OCI-M1 (cell line): ENCODE measurements at regions not wholly inside any gene's neighbourhood (a gene's known extent, or its start where the extent isn't known, plus 50 kb on each side); places are given as distances from the start of the nearest gene placed in this dataset.
"Not testable (repeated sequence)": the region's sequence is repeated elsewhere in the genome, so short reads cannot be mapped to it uniquely, and the experiment has no call there.

ENCODE experiments used
- DNase-seq: peaks from one replicate; lab custom pipeline; 2025; lab: John Stamatoyannopoulos, UW

DNA sequence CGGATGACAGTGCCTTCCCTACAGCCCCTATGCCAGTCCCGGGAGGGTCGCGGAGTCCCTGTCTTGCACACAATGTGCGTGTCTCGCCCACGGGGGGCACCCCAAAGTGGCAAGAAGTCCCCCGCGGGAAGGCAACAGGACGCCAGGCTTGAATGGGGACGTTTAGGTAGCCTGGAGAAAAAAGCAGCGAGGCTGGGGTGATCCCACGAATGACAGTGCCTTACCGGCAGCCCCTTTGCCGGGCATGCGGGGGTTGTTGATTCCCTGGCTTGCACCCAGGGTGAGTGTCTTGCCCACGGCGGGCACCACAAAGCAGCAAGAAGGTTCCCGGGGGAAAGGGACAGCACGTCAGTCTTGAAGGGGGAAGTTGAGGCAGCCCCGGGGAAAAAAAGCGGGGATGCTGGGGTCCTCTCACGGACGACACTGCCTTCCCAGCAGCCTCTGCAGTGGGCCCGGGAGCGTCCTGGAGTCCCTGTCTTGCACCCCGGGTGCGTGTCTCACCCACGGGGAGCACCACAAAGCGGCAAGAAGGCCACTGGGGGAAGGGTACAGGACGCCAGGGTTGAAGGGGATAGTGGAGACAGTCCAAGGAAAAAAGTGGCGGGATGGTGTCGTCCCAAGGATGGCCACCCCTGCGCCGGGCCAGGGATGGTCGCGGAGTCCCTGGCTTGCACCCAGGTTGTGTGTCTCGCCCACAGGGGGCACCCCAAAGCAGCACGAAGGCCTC lies 156.8 kb upstream of the ALG10B start:
- no peak for DNase-seq

- DNase-seq: no peak
These were observed 156.1 kb upstream of the ALG10B start for GRCh38 chr12:38160318-38161122.

DNA sequence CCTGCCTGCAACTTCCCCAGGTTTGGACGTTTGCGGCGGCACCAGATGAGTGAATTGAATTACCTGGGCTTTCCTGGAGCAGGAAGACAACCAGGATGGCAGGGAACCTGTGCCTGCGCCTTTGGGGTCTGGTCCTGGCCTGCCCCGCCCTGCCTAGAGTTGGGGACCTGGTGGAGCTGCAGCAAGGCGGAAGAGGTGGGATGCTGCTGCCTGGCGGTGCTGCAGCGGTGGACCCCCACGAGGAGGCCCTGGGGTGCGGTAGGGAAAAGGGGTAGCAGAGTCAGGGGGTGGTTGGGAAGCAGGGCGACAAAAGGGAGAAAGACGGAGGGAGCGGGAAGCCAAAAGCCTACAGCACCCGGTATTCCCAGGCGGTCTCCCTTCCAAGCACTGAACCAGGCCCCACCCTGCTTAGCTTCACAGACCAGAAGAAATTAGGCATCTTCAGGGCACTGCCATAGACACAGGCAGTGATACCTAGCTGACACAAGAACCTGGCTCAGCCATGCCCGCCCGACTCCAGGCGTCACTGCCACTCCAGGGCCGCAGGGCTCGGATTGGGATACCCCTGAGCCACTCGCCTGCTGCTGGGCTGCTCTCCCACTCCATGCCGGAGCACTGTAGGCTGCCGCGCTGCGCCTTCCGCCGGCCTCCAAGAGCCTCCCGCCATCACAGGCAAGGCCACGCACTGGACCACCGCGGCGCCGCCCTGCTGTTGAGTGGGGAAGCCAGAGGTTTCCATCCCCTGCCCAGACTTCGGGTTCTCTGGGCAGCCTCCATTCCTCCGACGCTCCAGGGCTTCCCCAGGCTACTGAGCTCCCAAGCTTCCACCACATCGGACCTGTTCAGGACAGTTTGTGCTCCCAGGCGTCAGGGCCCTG lies 155.2 kb upstream of the ALG10B start:
- no peak for DNase-seq

DNA sequence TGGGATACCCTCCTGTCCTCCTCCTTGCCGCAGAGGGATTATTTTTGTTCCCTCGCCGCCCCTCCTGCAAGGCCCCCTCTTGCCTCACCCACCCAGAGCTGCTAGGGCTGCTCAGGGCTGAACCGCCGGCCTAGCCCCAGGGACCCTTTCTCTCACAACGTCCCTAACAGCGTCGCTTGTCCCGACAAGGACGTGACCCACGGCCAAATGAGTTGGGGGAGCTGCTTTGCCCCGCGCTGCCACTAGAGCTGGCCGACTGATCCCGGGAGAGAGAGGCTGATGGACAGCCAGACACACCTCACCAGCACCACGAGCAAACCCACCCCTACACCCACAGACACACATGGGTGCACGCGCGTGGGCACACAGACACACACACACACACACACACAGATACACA lies 154.6 kb upstream of the ALG10B start:
- no peak for DNase-seq

DNA sequence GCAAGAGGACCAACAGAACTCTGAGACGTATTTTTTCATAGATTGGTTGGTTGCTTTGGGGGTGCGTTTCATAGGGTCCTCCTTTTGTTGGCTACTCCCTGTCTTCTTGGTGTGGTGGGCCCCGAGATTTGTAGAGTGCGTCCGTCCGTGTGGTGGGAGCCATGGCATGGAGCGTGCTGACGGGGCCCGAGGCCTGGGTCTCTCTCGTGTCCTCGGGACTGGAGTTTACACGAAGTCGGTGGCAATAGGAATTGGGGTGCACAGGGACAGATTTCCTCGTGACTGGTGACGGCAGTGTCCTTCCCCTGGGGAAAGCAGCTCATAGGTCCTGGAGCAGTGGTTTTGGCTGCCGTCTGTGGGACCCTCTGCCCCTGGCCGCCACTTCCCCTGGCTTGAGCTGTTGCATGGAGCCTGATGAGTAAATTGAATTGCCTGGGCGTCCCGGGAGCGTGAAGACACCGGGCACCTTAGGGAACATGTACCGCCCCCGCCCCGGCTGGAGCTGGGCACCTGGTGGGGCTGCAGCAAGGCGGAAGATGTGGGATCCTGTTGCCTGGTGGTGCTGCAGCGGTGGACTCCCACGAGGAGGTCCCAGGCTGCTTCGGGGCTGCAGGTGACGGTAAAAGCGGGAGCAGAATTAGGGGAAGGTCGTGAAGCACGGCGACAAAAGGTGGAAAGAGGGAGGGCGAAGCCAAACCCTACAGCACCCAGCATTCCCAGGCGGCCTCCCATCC lies 153.7 kb upstream of the ALG10B start:
- no peak for DNase-seq

DNA sequence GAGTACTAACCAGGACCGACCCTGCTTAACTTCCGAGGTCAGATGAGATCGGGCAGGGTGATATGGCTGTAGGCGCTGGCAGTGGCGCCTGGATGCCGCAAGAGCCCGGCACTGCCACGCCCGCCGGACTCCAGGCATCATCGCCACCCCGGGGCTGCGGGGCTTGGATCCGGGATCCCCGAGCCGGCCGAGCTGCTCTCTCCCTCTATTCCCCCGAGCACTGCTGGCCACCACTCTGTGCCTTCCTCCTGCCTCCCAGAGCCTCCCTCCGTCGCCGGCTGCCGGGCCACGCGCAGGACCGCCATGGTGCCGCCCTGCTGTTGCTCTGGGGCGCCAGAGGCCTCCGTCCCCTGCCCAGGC lies 153.2 kb upstream of the ALG10B start:
- no peak for DNase-seq

DNA sequence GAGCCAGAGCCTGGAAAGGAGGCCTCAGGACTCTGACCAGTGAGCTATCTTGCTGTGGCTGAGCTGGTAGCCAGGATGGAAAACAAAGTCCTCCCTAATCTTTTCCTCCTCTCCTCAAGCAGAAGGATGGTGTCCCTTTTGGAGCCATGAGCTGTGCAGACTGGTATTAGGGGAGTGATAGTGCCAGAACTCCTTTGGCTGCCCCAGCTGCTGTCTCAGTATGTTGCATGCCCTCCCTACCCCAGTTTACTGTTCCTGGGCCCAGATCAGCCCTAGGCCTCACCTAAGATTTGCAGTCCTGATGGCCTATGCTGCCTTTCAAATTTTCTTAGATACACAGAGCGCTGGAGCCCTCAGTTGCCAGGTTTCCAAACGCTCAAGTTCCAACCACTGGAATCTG lies 150.3 kb upstream of the ALG10B start:
- no peak for DNase-seq

GRCh38 chr12:38175538-38175937 lies 141.0 kb upstream of the ALG10B start:
- no peak for DNase-seq

DNA sequence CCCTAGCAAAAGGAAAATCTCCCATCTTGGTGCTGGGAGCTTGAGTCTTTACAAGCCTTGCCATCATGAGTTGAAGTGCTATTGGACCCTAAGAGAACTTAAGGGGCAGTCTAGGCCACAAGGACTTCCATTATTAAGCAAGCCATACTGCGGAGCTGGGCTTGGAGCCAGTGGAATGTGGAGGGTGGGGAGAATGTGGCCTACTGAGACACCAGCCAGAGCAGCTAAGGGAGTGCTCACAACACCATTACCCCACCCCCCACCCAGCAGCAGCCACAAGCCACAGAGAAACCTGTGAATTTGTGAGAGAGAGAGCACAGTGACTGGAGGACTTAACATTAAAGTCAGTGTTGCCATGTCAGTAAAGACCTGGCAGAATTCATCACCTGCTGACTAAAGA lies 133.0 kb upstream of the ALG10B start:
- DNase-seq: not testable (repeated sequence)

GRCh38 chr12:38197286-38197685 lies 119.3 kb upstream of the ALG10B start:
- not testable (repeated sequence) for DNase-seq

GRCh38 chr12:38201461-38202276 lies 114.9 kb upstream of the ALG10B start:
- DNase-seq: no peak

DNA sequence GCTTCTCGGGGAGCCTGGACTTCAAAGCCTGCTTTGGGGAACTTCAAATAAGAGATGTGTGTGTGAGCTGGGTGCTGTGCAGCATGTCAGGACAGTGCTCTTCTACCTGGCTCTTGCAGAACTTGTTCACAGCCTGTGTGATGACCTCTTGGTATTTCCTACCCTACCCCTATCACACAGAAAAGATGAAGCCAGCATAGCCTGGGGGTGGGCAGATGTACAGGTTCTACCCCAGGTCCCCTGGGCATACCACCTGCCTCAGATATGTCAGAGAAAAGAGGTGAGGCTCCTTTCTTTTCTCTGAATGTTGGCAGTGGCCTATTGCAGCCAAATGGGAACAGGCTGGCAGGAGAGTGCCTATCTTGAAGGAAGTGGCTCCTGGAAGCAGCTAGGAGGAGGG lies 111.7 kb upstream of the ALG10B start:
- DNase-seq: no peak

- DNase-seq: no peak
These were observed 94.6 kb upstream of the ALG10B start for GRCh38 chr12:38222011-38222410.

DNA sequence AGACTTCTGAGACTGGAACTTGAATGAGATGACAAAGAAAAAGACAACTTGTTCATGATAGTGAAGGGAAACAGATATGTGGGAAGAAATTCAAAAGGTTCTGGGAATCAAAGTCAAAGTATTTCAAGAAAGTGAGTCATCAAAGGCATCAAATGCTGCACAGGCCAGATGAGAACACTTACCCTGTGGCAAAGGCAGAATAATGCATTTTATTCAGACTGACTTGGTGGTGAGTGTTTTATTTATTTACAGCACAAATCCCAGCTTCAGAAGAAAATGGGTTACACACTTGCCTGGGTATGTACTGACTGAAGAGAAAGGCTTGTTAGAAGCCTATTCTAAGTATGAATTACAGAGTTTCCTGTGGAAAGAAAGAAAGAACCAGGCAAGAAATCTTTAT lies 78.2 kb upstream of the ALG10B start:
- DNase-seq: not testable (repeated sequence)

GRCh38 chr12:38253778-38254177 lies 62.8 kb upstream of the ALG10B start:
- no peak for DNase-seq

DNA sequence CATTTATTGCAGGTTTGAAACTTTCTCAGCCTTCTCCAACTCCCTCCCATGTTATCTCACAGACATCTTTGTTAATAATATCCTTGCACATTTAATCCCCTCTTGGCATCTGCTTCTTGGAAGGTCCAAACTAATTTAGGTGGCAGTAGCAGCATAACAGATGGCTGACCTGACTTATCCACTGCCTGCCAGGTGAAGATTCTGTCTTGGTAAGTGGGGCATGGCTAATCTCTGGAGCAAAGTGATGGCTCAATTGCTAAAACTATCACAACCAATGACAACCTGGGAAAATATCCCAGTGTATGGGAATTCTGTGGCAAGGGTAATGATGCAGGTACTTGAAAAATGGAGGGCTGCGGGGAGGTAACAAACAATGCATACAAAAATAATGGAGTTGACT lies 58.2 kb upstream of the ALG10B start:
- no peak for DNase-seq
